Effector memory CD4-positive, alpha-beta T cell (primary cell): ENCODE measurements at regions not wholly inside any gene's neighbourhood (a gene's known extent, or its start where the extent isn't known, plus 50 kb on each side); places are given as distances from the start of the nearest gene placed in this dataset.

Experiments
- DNase-seq, 3 donors: peaks; one replicate each; pipeline ENCODE4 v3.0.0-alpha.2; 2020
- H3K27ac ChIP-seq: 2 replicates; pipeline ENCODE4 v1.7.0; 2013; ENCODE audit warnings: mild to moderate bottlenecking, low read length, moderate library complexity; ENCODE audit not compliant: insufficient read depth, poor library complexity, severe bottlenecking
- H3K27me3 ChIP-seq: replicated peaks from 2 replicates; pipeline ENCODE4 v1.7.0; 2013; ENCODE audit warnings: mild to moderate bottlenecking, low read length; ENCODE audit not compliant: insufficient read depth, control insufficient read depth, poor library complexity, severe bottlenecking
- H3K36me3 ChIP-seq: 2 replicates; pipeline ENCODE4 v1.7.0; 2013; ENCODE audit warnings: mild to moderate bottlenecking, low read length, moderate library complexity; ENCODE audit not compliant: control insufficient read depth, insufficient read depth
- H3K4me1 ChIP-seq: 2 replicates; pipeline ENCODE4 v1.7.0; 2013; ENCODE audit warnings: low read length, mild to moderate bottlenecking; ENCODE audit not compliant: control insufficient read depth, insufficient read depth, poor library complexity, severe bottlenecking
- H3K4me3 ChIP-seq: 2 replicates; pipeline ENCODE4 v1.7.0; 2013; ENCODE audit warnings: low read length, low read depth, mild to moderate bottlenecking; ENCODE audit not compliant: insufficient read depth, poor library complexity, severe bottlenecking
- H3K9me3 ChIP-seq: 2 replicates; pipeline ENCODE4 v1.7.0; 2013; ENCODE audit warnings: mild to moderate bottlenecking, low read length, moderate library complexity; ENCODE audit not compliant: control insufficient read depth

DNA sequence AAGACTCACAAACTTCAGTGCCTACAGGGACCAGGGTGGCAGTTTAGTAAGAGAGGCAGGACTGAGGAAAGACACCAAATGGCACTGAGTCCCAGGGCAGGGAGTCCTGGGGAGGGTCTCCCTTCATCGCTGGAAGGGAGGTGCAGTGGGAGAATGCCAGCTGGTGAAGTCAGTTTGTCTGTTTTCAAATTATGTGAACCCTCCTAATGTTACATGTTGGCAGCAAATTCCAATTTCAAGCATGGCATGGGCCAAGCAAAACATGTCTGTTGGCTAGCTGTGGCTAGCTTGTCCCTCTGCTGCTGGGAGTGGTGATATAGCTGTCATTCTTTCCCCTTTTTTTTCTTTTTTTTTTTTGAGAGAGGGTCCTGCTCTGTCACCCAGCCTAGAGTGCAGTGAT is 55.9 kb upstream of the HAAO start:
- no peaks in the 10 kb centered on the region for H3K36me3 ChIP-seq
- no peaks in the 10 kb centered on the region for H3K9me3 ChIP-seq
- H3K4me3 ChIP-seq = no peak overlapping the region
- H3K27me3 ChIP-seq = no peaks in the 10 kb centered on the region
- no peaks in the 10 kb centered on the region for H3K4me1 ChIP-seq
- no peak overlapping the region for H3K27ac ChIP-seq
- no peak for DNase-seq

DNA sequence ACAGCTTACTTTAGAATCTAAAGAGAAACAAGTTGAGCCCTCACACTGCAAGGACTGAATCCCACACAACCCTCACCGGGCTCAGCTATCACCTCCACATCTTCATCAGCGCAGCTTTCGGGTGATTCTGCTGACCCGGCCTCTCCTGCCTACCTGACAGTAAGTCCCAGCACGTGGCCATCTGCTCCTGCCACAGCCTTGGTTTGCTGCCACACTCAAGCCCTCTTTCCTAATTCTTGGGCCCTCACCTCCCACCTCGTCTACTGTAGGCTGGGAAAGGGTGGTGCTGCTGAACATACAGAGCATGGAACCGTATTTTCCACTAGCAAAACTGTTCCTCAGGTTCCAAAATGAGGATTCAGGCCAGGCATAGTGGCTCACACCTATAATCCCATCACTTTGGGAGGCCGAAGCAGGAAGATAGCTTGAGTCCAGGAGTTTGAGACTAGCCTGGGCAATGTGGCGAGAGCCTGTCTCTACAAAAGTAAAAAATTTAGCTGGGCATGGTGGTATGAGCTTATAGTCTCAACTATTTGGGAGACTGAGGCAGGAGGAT is 55.3 kb upstream of the HAAO start:
- H3K4me1 ChIP-seq = no peaks in the 10 kb centered on the region
- no peak for DNase-seq

DNA sequence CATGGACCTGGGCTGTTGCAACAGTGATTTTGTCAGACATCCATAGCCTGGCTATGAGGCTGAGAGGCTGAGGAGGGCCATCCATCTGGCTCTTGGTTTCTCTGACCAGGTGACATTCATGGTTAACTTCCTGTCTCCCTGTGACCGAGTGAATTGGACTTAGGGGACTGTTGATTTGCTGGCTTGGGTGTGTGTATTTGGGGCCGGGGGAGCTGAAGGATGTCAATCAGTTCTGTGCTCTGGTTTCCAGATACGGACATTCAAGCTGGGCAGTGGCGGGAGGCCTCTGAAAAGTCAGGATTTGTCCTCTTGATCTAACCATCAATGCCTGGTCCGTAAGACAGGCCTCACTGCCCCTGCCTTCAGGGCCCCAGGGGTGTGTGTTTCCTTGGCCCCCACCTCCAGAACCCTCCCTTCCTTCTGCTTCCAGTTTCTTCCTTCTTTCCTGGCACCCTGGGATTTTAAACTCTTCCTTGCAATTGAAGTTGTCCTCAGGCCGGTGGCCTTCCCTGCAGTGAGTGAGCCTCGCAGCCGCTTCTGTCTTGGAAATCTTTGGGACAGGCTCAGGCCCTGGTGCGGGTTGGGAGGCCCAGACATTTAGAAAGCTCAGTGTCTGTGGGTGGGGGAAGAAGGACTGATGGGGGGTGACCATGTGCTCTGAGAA is 54.7 kb upstream of the HAAO start:
- H3K4me3 ChIP-seq = no peak overlapping the region
- no peak overlapping the region for H3K27ac ChIP-seq
- no peaks in the 10 kb centered on the region for H3K4me1 ChIP-seq
- no peaks in the 10 kb centered on the region for H3K9me3 ChIP-seq
- no peaks in the 10 kb centered on the region for H3K36me3 ChIP-seq
- no peaks in the 10 kb centered on the region for H3K27me3 ChIP-seq
- no peak for DNase-seq

More for the DNA sequence above, 55.3 kb upstream of the HAAO start:
- no peak overlapping the region for H3K4me3 ChIP-seq
- no peak overlapping the region for H3K27ac ChIP-seq
- H3K9me3 ChIP-seq = no peaks in the 10 kb centered on the region
- H3K27me3 ChIP-seq = no peaks in the 10 kb centered on the region
- H3K36me3 ChIP-seq = no peaks in the 10 kb centered on the region

DNA sequence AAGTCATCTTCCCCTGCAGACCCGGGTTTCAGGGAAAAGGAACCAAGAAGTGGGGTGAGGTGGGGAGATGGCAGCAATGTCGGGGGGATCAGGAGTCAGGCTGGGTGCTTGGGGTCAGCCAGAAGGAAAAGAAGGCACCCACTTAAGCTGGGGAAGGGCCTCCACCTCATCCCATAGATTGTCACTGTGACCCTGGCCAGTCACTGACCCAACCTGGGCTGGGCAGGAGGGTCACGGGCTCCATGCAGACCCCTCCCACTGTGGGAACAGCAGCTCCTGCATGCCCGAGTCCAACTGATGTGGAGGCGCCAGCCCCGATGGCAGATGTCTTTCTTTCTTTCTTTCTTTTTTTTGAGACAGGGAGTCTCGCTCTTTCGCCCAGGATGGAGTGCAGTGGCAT is 53.6 kb upstream of the HAAO start:
- no peaks in the 10 kb centered on the region for H3K27me3 ChIP-seq
- DNase-seq = no peak
- no peak overlapping the region for H3K4me3 ChIP-seq
- H3K36me3 ChIP-seq = no peaks in the 10 kb centered on the region
- no peaks in the 10 kb centered on the region for H3K9me3 ChIP-seq
- no peak overlapping the region for H3K27ac ChIP-seq
- no peaks in the 10 kb centered on the region for H3K4me1 ChIP-seq

DNA sequence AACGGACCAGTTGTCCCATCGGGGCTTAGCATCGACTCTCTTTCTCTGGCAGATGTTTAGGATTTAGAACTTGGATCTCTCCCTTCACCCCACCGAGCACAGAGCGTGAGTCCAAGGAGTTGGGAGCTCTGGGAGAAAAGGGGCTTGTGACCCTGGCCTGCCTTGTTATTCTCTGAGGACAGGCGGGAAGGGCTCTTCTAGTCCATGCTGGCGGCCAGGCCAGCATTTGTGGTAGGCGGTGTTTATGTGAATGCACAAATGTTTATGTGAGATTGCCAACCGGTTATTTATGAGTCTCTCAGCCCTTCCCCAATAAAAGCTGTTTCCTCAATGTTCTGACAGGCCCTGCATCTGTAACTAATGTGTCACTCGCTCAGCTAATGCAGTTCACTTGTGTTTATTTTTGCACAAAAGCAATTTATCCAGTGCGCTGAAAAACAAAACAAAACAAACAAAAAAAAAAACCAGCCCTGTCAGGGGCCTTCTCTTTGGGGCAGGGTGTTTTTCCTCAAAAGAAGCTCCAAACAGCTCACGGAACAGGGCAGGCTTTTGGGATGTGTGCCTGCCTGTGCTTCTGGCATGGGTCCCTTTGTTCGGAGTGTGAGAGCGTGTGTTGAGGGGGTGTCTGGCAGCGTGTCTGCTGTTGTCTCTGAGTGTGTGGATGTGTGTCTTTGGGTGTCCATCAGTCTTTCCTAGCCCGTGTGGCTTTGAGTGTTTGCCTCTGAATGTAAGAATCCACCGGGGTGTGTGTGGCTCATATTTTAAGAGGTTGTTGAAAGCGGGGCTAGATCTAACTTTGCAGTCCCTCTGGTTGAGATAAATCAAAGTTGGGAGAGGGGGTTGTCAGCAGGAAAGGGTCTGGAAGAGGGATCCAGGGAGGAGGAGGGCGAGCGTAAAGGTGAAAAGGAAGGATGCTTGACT is 52.8 kb upstream of the HAAO start:
- Histone ChIP-seq H3K27ac (no peak overlapping the region), H3K4me1 (no peaks in the 10 kb centered on the region), H3K9me3 (no peaks in the 10 kb centered on the region), H3K27me3 (no peaks in the 10 kb centered on the region), H3K36me3 (no peaks in the 10 kb centered on the region), H3K4me3 (no peak overlapping the region)
- no peak for DNase-seq

DNA sequence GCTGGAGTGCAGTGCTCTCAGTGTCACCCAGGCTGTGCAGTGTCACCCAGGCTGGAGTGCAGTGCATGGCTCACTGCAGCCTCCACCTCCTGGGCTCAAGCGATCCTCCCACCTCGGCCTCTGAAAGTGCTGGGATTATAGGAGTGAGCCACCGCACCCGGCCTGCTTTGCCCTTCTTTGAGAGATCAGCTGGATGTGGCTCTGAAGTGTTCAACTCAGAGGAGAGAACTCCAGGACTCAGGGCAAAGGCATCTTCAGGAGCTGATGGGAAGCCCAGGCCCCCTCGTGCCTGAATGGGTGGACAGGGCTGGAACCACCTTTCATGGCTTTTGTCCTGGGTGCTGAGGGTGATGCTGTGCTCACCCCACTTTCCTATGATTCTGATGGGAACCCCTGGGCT is 52.0 kb upstream of the HAAO start:
- no peak for DNase-seq
- Histone ChIP-seq H3K36me3 (no peaks in the 10 kb centered on the region), H3K4me1 (no peaks in the 10 kb centered on the region), H3K4me3 (no peak overlapping the region), H3K27me3 (no peaks in the 10 kb centered on the region), H3K27ac (no peak overlapping the region), H3K9me3 (no peaks in the 10 kb centered on the region)

DNA sequence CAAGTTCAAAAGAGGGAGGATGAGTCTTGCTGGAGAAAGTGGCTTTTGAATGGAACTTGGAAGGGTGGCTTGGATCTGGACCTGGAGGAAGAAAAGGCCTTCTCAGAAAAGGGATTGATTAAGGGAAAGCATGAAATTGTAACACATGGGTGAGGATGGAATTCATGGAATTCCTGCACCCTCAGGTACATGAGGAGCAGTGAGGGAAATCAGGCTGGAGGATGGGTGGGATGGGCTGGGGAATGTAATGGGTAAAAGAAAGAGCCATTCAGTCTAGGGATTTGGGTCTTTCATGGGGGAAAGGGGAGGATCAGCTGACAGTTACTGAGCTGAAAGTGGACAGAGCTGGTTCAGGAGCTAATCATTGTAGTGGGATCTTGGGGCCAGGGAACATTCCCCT is 51.2 kb upstream of the HAAO start:
- H3K4me3 ChIP-seq = no peak overlapping the region
- no peaks in the 10 kb centered on the region for H3K9me3 ChIP-seq
- H3K27me3 ChIP-seq = no peaks in the 10 kb centered on the region
- no peaks in the 10 kb centered on the region for H3K36me3 ChIP-seq
- DNase-seq = no peak
- no peak overlapping the region for H3K27ac ChIP-seq
- H3K4me1 ChIP-seq = no peaks in the 10 kb centered on the region

DNA sequence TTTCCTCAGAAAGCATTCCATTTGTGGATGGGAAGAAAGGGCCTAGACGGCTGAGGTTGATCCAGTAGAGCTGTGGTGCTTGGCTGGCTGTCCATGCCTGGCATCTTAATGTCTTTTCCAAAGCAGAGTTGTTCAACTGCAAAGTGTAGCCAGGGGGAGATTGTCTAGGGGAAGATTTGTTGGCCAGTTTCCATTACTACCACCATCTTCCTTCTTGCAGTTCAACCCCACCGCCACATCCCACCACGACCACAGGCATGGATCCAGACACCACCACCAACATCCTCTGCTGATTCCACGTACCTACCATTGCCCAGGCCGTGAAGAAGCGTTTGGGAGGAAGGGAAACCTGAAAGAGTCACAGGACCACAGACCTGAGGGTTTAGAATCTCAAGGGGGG is 50.7 kb upstream of the HAAO start:
- Histone ChIP-seq H3K27me3 (no peaks in the 10 kb centered on the region), H3K4me1 (no peaks in the 10 kb centered on the region), H3K9me3 (no peaks in the 10 kb centered on the region), H3K4me3 (no peak overlapping the region), H3K36me3 (no peaks in the 10 kb centered on the region), H3K27ac (no peak overlapping the region)
- DNase-seq = no peak

DNA sequence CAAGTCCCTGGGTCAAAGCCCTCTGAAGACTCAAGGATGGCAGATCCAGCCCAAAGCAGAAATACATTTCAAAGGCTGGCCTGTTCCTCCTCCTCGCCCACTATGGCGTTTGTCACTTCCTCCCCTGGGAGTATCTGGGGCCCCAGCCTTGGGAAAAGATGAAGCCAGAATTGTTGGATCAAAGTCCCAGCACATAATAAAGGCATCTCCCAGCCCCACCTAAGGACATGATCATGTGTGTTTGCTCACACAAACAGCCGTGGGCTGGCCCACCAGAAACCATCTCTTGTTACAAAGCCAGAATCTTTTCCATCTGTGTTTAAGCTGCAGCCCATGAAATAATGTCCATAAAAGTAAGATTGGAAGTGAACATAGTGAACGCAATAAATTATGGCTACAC is 50.1 kb upstream of the HAAO start:
- H3K4me1 ChIP-seq = no peaks in the 10 kb centered on the region
- H3K4me3 ChIP-seq = no peak overlapping the region
- H3K27me3 ChIP-seq = no peaks in the 10 kb centered on the region
- H3K36me3 ChIP-seq = no peaks in the 10 kb centered on the region
- no peak overlapping the region for H3K27ac ChIP-seq
- H3K9me3 ChIP-seq = no peaks in the 10 kb centered on the region
- DNase-seq = no peak
